ENCODE measurements at regions not wholly inside any gene's neighbourhood (a gene's known extent, or its start where the extent isn't known, plus 50 kb on each side); places are given as distances from the start of the nearest gene placed in this dataset.

GRCh38 chr2:204110338-204110741, 173.8 kb downstream of the ICOS start:
- peak; percentile 37 to 64 for DNase-seq

- DNase-seq = no peak
Measured at GRCh38 chr2:204110751-204111516, 174.4 kb downstream of the ICOS start.

- DNase-seq = no peak
Measured at GRCh38 chr2:204112084-204112770, 175.7 kb downstream of the ICOS start.

- DNase-seq = no peak
Measured at GRCh38 chr2:204114295-204115136, 178.0 kb downstream of the ICOS start.

- no peak for DNase-seq
Measured at GRCh38 chr2:204115137-204116056, 178.8 kb downstream of the ICOS start.

- DNase-seq = no peak
Measured at GRCh38 chr2:204116159-204116792, 179.7 kb downstream of the ICOS start.

- no peak for DNase-seq
Measured at GRCh38 chr2:204122425-204122824, 185.9 kb downstream of the ICOS start.

- DNase-seq = no peak
Measured at GRCh38 chr2:204124140-204124750, 187.7 kb downstream of the ICOS start.

- DNase-seq = no peak
Measured at GRCh38 chr2:204126705-204127104, 190.1 kb downstream of the ICOS start.

- DNase-seq = no peak
Measured at GRCh38 chr2:204127238-204127637, 190.7 kb downstream of the ICOS start.

- no peak for DNase-seq
Measured at GRCh38 chr2:204129591-204130294, 193.2 kb downstream of the ICOS start.

GRCh38 chr2:204131621-204132020, 195.1 kb downstream of the ICOS start:
- DNase-seq = no peak

- DNase-seq = no peak
Measured at GRCh38 chr2:204133476-204133875, 196.9 kb downstream of the ICOS start.

GRCh38 chr2:204134421-204134820, 197.9 kb downstream of the ICOS start:
- no peak for DNase-seq

GRCh38 chr2:204135752-204136151, 199.2 kb downstream of the ICOS start:
- DNase-seq = no peak

- DNase-seq = no peak
Measured at GRCh38 chr2:204138206-204138605, 201.6 kb downstream of the ICOS start.

- DNase-seq = no peak
Measured at GRCh38 chr2:204140246-204140645, 203.7 kb downstream of the ICOS start.

- DNase-seq = no peak
Measured at GRCh38 chr2:204143216-204144014, 206.9 kb downstream of the ICOS start.

- no peak for DNase-seq
Measured at GRCh38 chr2:204144492-204144891, 207.9 kb downstream of the ICOS start.

GRCh38 chr2:204145263-204145751, 208.7 kb downstream of the ICOS start:
- peak; percentile 70 to 80 for DNase-seq
